A673 (cell line): ENCODE measurements at regions not wholly inside any gene's neighbourhood (a gene's known extent, or its start where the extent isn't known, plus 50 kb on each side); places are given as distances from the start of the nearest gene placed in this dataset.

Source experiments
- CTCF ChIP-seq: fragments of 300-800, 200-600 bp; sonication (generic); conservative IDR thresholded peaks from 2 replicates; pipeline ENCODE4 v1.5.1; 2017; ENCODE audit warnings: low read depth, mild to moderate bottlenecking, antibody characterized with exemption, low read length, moderate library complexity, mixed read lengths
- EZH2 ChIP-seq: fragments of 200-600 bp; sonication (generic); IDR thresholded peaks from 2 replicates; pipeline ENCODE4 v1.6.1; 2017; ENCODE audit warnings: borderline replicate concordance, low read depth, mild to moderate bottlenecking, mixed read lengths, antibody characterized with exemption, low read length; ENCODE audit not compliant: poor library complexity, severe bottlenecking

- TF ChIP-seq CTCF (no peak), EZH2 (no peak)
These were observed 67.2 kb upstream of the DLG1 start for GRCh38 chr3:197365586-197365985.
